HG03520 (cell line): ENCODE measurements at regions not wholly inside any gene's neighbourhood (a gene's known extent, or its start where the extent isn't known, plus 50 kb on each side); places are given as distances from the start of the nearest gene placed in this dataset.
"Not testable (repeated sequence)": the region's sequence is repeated elsewhere in the genome, so short reads cannot be mapped to it uniquely, and the experiment has no call there.

Experiments used
- ATAC-seq: cut with Tn5 transposase; IDR thresholded peaks from one replicate; pipeline ENCODE4 v1.9.1; 2021; ENCODE audit warnings: mild to moderate bottlenecking, moderate library complexity; ENCODE audit not compliant: unreplicated experiment

DNA sequence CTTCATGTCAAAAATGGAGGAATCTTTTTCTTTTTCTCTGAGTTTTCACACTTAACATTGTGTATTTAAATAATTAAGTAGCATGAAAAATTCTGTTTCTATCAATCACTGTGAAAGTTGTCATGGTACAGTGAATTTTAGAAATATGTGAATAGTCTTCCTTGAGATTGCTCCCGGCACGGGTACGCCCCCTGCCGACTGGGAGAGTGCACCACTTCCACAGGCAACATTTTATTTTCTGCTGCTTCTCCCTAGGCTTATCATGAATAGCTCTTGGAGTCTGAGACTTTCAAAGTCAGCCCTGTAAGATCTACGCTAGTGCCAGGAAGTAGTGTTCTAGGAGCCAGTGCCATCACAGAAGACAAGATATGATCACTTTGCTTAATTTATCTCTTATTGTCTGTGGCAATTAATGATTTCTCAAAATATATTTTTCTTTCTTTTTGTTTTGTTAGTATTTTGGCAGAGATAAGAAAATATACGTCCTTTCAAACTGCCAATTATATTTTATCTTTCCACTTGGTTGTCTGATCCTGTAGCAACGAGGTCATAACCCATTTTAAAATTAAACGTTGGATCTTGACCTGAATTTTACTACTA is 763.8 kb upstream of the AADAT start:
- peak; percentile 62 for ATAC-seq

DNA sequence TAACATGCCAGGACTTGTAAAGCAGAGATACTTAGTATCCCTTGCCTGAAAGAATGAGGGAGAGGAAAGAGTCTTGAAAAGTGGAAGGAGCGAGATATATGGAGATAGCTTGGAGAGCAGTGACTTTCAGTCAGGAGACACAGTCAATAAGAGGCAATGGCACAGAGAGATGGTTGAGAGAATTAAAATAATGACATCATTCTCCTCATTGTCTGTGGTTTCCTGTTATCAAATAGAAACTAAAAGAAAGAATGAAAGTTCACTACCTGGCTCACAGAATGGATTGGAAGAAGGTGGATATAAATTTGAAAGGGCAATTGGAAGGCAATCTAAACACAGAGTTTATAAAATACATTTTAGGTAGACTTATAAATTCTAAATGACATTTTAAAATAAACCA is 760.2 kb upstream of the AADAT start:
- peak; percentile 83 for ATAC-seq

DNA sequence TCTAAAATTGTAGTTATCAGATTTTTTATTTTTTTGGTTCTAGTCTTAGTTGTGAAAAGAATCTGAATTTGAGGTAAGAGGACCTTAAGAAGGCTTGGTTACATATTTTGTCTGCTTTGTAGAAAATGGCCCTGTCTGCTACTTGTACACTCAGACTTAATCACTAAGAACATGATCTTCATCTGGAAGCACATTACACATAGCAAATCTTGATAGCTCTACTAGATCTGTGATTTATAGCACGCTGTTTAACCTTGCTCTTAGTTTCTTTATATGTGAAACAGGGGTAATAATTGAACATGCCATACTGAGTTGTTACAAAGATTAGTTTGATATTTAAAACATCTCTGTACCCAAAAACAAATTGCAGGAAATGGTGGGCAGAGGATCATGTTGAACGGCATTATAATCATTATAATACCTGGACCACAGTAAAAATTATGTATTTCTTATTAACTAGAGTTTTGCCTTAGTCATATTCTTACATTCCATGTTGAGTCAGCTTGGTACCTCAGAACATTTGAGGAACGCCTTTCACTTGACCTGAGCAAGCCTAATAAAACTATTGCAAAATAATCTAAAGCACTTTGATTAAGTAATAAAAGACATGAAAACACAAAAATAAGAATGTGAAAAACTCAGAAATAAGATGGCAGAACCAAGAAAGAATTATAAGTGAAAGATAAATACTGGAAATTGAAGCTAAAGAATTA is 738.0 kb upstream of the AADAT start:
- ATAC-seq: no peak

DNA sequence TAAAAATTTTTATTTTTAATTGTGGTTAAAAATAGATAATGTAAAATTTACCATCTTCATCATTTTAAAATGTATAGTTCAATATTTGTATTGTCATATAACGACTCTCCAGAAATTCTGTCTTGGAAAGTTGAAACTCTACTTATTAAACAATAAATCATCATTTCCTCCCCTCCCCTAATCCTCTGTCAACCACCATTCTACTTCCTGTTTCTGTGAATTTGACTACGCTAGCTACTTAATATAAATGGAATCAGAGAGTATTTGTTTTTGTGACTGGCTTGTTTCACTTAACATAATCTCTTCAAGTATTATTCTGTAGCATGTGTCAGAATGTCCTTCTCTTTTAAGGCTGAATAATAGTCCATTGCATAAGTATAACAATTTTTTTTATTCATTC is 729.0 kb upstream of the AADAT start:
- no peak for ATAC-seq

DNA sequence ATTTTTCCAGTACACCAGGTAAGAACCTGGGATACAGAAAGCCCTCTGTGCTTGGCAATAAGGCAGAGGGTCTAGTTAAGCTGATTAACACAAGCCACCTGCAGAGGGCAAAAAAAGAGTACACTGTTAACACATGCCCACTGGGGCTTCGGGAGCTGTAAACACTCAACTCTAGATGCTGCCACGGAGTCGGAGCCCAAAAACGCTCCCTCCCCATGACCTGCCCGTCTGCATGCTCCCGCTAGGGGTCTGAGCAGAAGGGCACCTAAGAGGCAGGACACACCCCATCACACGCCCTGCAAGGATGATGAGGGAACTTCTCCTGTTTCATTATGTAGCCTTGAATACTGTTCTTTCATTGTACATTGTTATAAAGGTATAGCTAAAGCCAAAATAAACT is 715.6 kb upstream of the AADAT start:
- no peak for ATAC-seq

DNA sequence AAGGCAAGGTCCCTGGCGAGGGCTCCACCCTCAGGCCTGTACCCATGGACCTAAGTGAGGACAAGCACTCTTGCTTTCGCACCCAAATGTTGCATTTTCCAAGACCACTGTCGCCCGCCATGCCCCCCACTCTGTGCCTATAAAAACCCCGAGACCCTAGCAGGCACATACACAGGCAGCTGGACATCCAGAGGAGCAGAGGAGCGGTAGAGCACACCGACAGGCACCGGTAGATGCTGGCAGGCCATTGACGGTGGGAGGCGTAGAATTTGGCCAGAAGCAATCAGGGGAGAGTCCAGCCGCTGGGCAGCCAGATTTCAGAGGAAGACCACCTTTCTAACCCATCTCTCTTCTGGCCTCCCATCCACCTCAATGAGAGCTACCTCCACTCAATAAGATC is 715.2 kb upstream of the AADAT start:
- ATAC-seq: no peak

DNA sequence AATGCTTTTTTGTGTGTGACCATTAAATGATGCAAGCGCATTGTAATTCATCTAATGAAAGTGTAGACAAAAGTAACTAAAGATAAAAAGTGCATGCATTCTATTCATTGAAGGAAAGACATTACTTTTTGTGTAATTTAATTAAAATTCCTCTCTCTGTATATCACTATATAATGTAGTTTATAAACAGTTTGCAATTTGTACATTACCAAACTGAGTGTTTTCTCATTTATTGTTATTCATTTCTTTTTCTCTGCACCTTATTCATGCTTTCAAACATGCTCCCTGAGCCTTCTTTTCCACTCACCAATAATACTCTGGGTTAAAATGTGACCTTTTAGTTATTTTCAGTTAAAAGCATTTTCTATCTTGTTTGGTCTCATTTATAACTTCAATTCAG is 713.7 kb upstream of the AADAT start:
- no peak for ATAC-seq

DNA sequence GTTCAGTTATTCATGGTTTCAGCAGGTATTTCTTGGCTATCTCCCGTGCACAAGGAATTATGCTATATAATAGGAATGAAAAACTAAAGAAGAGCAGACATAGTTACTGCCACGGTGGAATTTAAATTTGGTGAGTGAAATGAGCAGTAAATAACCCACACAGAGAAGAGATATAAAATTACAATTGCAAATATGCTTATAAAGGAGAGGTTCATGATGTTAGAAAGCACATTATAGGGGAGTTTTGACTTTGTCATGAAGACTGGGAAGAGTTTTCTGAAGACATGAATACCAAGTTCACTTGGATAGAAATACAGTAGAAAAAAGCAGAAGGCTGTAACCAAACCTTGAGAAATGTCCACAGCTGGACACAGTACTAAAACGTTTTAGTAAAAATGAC is 712.0 kb upstream of the AADAT start:
- no peak for ATAC-seq

DNA sequence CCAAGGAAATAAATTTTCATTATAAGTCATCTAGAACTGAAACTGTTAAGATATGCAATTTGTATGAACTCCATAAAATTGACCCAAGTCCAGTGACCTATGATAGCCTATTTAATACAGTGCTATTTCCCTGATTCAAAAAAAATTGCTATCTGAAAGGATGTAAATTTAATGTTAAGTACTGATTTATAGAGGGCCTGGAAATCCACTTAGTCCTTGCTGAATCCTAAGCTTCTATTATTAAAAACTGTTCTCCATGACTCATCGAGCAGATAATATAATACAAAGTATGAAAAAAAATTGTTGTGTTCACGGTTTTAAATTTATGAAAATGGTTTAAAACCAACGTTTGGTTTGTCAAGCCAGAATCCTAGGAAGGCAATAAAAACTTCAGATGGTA is 704.8 kb upstream of the AADAT start:
- no peak for ATAC-seq

DNA sequence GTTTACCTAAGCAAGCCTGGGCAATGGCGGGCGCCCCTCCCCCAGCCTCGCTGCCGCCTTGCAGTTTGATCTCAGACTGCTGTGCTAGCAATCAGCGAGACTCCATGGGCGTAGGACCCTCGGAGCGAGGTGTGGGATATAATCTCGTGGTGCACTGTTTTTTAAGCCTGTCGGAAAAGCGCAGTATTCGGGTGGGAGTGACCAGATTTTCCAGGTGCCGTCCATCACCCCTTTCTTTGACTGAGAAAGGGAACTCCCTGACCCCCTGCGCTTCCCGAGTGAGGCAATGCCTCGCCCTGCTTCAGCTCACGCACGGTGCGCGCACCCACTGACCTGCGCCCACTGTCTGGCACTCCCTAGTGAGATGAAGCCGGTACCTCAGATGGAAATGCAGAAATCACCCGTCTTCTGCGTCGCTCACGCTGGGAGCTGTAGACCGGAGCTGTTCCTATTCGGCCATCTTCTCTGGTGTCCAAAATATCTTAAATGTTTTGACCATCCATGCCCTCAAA is 698.8 kb upstream of the AADAT start:
- not testable (repeated sequence) for ATAC-seq

DNA sequence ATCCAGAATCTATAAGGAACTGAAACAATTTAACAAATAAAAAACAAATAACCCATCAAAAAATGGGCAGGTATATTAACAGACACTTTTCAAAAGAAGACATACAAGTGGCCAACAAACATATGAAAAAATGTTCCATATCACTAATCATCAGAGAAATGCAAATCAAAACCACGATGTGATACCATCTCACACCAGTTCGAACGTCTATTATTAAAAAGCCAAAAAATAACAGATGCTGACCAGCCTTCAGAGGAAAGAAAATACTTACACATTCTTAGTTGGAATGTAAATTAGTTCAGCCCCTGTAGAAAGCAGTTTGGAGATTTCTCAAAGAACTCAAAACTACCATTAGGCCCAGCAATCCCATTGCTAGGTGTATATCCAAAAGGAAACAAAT is 687.9 kb upstream of the AADAT start:
- no peak for ATAC-seq

DNA sequence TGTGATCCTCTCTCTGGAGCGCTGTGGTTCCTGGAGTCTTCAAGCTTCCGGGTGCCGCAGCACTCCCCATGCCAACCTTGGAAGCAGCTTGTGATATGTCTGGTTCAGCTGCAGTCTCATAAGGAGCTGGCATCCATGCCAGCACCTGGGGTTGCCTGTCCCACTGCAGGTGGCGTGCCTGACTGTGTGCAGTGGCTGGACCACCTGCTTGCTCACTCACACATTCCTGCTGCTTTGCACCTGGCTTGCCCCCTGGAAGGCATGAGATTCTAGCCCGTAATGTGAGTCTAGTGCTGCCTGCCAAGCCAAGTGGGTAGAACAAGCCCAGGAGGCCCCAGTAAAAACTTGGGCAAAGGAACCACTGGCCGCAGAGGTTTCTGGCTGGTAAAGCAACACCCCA is 687.2 kb upstream of the AADAT start:
- ATAC-seq: no peak

DNA sequence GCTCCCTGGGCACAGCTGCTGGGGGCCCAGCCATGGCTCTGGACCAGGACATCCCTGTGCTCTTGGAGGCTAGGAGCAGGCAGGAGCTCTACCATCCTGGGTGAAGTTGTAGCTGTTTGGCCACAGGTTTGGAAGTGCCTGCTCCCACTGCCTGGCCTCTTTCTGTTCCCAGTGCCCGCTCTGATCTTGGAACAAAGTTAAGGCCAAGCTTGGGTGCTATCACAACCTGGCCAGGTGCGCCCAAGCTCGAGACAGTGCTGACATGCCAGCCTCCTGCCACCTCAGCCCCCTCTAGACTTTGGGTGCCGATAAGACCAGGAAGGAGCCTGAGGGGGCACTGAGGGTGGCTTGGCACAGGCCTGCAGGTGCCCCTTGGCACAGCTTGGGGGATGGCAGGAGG is 686.1 kb upstream of the AADAT start:
- no peak for ATAC-seq

DNA sequence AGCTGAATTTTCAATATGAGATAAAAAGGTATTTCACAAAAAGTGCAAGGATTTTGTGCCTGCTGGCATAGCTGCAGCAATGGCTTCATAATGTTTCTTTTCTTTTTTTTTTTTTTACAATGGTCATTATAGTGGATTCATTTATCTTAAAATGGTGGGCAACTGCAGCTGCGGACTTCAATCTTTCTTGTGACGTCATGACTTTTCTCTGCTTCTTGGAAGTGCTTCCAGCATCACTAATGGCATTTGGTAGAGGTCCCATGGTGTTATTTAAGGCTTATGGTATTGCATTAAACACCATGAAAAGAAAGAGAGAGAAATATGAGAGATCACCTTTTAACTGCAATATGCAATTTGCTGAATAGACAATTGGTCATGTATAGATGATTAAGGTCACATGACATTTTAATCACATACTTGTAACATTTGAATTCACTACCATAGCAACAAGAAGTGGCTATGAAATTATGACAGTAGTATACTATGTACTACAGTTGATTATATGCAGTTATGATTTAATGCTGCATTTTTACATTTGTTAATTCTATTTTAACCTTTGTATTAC is 684.0 kb upstream of the AADAT start:
- ATAC-seq: no peak

DNA sequence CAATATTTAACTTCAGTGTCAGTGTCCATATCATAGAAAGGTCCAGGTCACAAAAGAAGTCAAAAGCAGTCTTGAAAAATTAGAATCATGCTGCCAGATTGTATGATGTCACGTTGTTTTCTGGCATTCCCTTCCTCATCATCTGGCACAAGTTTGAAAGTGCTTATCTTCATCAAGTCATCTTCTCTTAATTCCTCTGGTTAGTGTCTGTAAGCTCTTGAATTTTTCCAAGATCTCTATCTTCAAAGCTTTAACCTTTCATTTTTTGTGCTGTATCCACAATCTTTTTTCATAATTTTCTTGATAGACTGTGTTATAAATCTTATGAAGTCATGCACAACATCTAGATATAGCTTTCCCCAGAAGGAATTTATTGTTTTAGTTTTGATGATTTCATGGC is 682.7 kb upstream of the AADAT start:
- no peak for ATAC-seq

DNA sequence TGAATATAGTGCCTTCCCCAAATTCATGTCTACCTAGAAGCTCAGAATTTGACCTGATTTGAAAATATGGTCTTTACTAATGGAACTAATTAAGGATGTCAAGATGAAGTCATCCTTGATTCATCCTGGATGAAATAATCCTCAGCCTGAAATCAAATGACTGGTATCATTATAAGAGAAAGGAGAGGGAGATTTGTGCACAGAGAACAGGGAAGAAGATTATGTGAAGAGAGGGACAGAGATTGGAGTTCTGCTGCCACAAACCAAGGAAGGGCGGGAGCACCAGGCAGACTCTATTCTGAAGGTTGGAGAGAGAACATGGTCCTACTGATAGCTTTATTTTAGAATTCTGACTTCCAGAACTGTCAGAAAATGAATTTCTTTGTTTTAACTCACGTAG is 680.9 kb upstream of the AADAT start:
- no peak for ATAC-seq

DNA sequence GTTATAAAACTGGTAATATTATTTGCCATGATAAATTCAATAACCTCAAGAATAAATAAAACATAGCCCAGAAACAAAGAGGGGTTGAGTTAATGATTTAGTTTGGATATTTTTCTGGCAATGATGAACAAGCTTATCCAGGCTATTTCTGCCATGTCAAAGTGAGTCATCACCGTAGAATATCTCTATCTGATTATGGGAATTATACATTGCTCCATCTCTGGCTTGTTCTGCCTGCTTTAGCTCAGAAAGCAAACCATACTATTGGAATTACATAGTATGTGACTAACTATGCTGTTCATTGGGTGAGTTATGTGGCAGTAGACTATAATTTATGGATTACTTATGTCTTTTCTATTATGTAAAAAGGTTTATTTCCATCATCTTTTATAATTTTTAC is 680.1 kb upstream of the AADAT start:
- no peak for ATAC-seq

DNA sequence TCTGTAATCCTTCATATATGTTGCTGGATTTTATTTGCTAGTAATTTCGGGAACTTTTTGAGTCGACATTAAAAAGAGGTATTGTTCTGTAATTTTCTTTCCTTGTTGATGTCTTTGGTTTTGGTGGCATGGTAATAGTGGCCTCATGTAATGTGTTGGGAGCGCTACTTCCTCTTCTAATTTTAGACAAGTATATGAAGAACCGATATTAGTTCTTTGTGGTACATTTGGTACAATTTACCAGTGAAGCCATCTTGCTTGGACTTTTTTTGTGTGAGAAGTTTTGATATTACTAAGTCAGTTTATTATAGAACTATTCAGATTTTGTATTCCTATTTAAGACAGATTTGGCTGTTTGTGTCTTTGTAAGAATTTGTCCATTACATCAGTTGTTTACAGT is 669.2 kb upstream of the AADAT start:
- ATAC-seq: peak; percentile 84

DNA sequence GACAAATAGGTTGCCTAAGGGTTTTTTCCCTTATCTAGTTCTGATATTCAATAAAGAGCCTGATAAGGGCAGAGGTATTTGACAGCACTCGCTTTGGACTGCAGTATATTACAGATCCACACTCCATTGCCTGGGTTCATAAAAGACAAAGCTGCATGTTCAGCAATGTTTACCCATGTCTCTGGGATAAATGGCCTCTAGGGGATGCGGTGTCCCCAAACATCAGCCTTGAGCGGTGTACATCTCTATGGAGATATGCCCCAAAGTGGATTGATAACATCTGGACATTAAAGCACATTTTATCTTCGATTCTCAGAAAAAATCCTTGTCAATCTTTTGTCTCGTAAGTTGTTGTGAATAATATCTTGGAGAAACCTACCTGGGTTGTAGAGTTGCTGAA is 660.8 kb upstream of the AADAT start:
- no peak for ATAC-seq

DNA sequence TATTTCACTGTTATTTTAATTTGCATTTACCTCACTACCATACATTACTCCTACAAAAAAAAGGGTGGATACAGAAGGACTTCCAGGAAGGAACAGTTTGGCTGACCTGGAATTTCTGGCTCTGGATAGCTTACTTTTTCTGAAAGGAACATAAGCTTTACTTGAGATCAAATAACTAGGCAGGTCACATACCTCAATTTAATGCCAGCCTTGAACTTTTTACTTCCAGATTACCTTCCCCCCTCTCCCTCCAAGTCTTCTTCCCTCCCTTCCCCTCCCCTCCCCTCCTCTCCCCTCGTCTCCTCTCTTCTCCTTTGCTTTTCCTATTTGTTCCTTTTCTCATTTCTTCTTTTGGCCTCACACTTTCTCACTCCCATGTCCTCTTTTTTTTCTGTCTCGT is 659.2 kb upstream of the AADAT start:
- ATAC-seq: no peak

DNA sequence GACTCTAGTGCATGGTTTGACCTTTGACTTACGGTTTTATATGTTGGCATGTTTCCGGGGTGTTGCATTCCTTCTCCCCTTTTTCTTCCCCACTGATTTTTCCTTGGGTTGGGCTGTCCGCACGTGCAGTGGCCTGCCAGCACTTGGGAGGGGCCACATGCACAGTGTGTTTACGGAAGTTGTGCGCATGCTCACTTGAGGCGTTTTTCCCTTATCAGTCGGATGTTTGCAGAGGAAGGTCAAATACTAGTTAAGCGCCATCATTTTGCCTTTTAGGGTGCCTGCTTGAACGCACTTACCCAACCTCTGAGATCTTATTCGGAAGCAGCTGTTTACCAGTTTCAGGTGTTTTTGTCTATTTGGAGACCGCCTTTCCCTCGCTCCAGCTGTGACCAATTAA is 653.9 kb upstream of the AADAT start:
- no peak for ATAC-seq

DNA sequence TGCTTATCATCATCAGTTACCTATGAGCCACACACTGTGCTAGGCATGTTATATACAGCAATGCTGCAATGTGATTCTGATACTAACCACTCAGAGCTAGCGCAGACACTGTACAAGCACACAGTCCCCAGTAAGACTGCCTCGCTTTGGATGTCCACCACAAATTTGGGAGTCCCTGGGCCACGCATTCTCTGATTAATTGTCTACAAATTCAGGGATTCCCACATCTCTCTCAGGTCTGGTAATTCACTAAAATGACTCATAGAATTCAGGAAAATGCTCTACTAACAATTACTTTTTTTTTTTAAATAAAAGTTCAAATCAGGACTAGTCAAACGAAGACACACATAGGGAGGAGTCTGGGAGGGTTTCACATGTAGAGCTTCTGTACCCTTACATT is 652.1 kb upstream of the AADAT start:
- no peak for ATAC-seq

DNA sequence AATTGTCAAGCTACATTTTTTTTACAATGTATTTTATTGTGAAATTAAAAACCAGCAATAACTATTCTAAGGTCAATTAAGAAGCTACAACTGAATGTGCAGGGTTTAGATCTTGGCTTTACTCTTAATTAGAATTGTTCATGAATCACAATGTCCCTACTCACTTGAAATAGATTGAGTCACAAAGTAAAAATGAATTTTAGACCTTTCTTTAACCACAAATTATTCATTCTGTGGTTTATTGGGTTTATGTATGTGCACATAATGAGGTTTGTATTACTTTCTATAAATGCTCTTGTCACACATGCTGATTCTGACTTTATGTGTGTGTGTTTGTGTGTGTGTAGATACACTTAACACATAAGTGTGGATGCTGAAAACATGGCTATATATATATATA is 647.0 kb upstream of the AADAT start:
- no peak for ATAC-seq
